GM23248 (cell line): ENCODE measurements at regions not wholly inside any gene's neighbourhood (a gene's known extent, or its start where the extent isn't known, plus 50 kb on each side); places are given as distances from the start of the nearest gene placed in this dataset.

ENCODE experiments used
- DNase-seq: peaks from one replicate; pipeline ENCODE4 v3.0.0-alpha.2; 2015
- H2AFZ ChIP-seq: fragments of 200-600 bp; sonication (generic); 2 replicates; pipeline ENCODE4 v1.6.1; 2016; ENCODE audit warnings: antibody characterized with exemption
- H3F3A ChIP-seq: fragments of 200-600 bp; sonication (generic); 2 replicates; pipeline ENCODE4 v1.6.1; 2016; ENCODE audit warnings: mild to moderate bottlenecking, antibody characterized with exemption, mixed run types; ENCODE audit not compliant: insufficient read depth
- H3K27ac ChIP-seq: fragments of 200-600 bp; sonication (generic); 2 replicates; pipeline ENCODE4 v1.5.1; 2016; ENCODE audit warnings: mild to moderate bottlenecking
- H3K27me3 ChIP-seq: fragments of 200-600 bp; sonication (generic); replicated peaks from 2 replicates; pipeline ENCODE4 v1.6.1; 2016; ENCODE audit warnings: mild to moderate bottlenecking; ENCODE audit not compliant: insufficient read depth
- H3K36me3 ChIP-seq: fragments of 200-600 bp; sonication (generic); 2 replicates; pipeline ENCODE4 v1.6.1; 2016; ENCODE audit warnings: low read depth, mild to moderate bottlenecking
- H3K4me1 ChIP-seq: fragments of 200-600 bp; sonication (generic); 2 replicates; pipeline ENCODE4 v1.6.1; 2016; ENCODE audit warnings: mild to moderate bottlenecking; ENCODE audit not compliant: insufficient read depth
- H3K4me2 ChIP-seq: fragments of 200-600 bp; sonication (generic); one replicate; pipeline ENCODE4 v1.6.1; 2016; ENCODE audit warnings: mild to moderate bottlenecking; ENCODE audit not compliant: unreplicated experiment
- H3K4me3 ChIP-seq: fragments of 200-600 bp; sonication (generic); 2 replicates; pipeline ENCODE4 v1.5.1; 2016; ENCODE audit warnings: mild to moderate bottlenecking
- H3K79me2 ChIP-seq: fragments of 200-600 bp; sonication (generic); 2 replicates; pipeline ENCODE4 v1.6.1; 2016; ENCODE audit warnings: mild to moderate bottlenecking; ENCODE audit not compliant: insufficient read depth
- H3K9ac ChIP-seq: fragments of 200-600 bp; sonication (generic); 2 replicates; pipeline ENCODE4 v1.6.1; 2016; ENCODE audit warnings: mild to moderate bottlenecking
- H3K9me2 ChIP-seq: fragments of 200-600 bp; sonication (generic); 2 replicates; pipeline ENCODE4 v1.6.1; 2016; ENCODE audit warnings: mixed run types, mild to moderate bottlenecking, moderate library complexity; ENCODE audit not compliant: insufficient read depth
- H3K9me3 ChIP-seq: fragments of 200-600 bp; sonication (generic); one replicate; pipeline ENCODE4 v1.6.1; 2017; ENCODE audit warnings: low read depth
- H4K20me1 ChIP-seq: fragments of 200-600 bp; sonication (generic); 2 replicates; pipeline ENCODE4 v1.6.0; 2016; ENCODE audit not compliant: insufficient read depth
- EZH2 ChIP-seq: fragments of 200-600 bp; sonication (generic); IDR thresholded peaks from 2 replicates; pipeline ENCODE4 v1.6.1; 2018; ENCODE audit warnings: antibody characterized with exemption, mild to moderate bottlenecking; ENCODE audit not compliant: insufficient read depth, poor library complexity, severe bottlenecking
- EZH2phosphoT487 ChIP-seq: fragments of 200-600 bp; sonication (generic); IDR thresholded peaks from 2 replicates; pipeline ENCODE4 v1.6.1; 2018; ENCODE audit warnings: antibody characterized with exemption, moderate library complexity, mild to moderate bottlenecking, low read depth; ENCODE audit not compliant: insufficient read depth
- WGBS, 2 experiments: methylation state at CpG; one replicate each; pipeline ENCODE4 v1.1.6; 2015 to 2017; ENCODE audit warnings: low lambda C conversion rate in 2 of 2, low coverage in 1 of 2; ENCODE audit errors: missing lambda C conversion rate in 2 of 2; 5-methylcytosine and 5-hydroxymethylcytosine counted together
- in situ Hi-C: fragments of 300-500 bp; cut with MboI; formaldehyde crosslinking; loops from 2 replicates; pipeline ENCODE4 v1.15.0; 2020

DNA sequence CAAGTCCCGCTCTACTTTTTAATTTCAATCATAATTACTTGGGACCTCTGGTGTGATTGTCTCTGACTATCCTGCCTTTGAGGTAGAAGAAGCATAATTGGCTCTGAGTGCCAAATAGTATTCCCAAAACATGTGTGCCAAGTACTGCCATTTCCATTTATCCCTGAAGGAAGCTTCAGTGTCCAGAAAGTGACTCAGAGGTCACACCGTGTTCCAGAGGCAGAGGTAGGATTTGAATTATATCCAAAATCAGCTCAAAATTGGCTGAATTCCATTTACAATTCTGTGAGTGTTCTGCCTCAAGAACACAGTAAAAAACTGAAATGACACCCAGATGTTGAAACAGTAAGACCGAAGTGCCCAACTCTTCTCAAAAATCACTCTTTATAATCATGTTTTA lies 255.3 kb downstream of the RSL24D1 start:
- H3K4me1 ChIP-seq, result no peaks in the 10 kb centered on the region
- H3K9me2 ChIP-seq, result no peaks in the 10 kb centered on the region
- H3K36me3 ChIP-seq, result no peaks in the 10 kb centered on the region
- no peak overlapping the region for H3K9ac ChIP-seq
- in situ Hi-C loops, result no loop called here
- H3K79me2 ChIP-seq, result no peaks in the 10 kb centered on the region
- no peaks in the 10 kb centered on the region for H4K20me1 ChIP-seq
- no peak for DNase-seq
- H3K27me3 ChIP-seq, result no peaks in the 10 kb centered on the region
- TF ChIP-seq EZH2phosphoT487 (no peak), EZH2 (no peak)
- H3K9me3 ChIP-seq, result no peaks in the 10 kb centered on the region
- no peak overlapping the region for H3K4me2 ChIP-seq
- 10 to 14% methylated on average over 3 of the region's 3 CpGs for WGBS, 2 experiments
- H3K27ac ChIP-seq, result no peak overlapping the region
- no peak overlapping the region for H2AFZ ChIP-seq
- no peaks in the 10 kb centered on the region for H3F3A ChIP-seq
- H3K4me3 ChIP-seq, result no peak overlapping the region

DNA sequence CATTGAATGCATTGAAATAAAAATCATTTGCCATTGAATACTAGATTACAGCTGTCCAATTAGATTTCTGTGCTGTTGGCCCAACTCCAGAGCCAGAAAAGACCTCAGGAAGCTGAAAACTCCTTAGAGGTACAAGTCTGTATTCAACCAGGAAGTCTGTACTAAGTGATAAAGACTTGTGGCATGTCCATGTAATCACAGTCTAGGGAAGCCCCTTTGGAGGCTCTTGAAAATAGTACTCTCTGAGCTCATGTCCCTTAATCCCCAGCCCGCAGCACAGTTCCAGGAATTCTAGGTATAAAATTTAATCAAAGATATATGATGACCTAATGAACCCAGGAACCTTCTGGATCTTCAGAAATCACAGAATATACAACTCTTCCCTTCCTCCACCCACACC lies 279.4 kb downstream of the RSL24D1 start:
- Histone ChIP-seq H3K9me2 (no peaks in the 10 kb centered on the region), H2AFZ (no peak overlapping the region), H3K9me3 (no peaks in the 10 kb centered on the region), H3K27ac (no peak overlapping the region), H4K20me1 (no peaks in the 10 kb centered on the region; the same call in 1 of the 2 replicates), H3K9ac (no peak overlapping the region), H3K79me2 (no peaks in the 10 kb centered on the region), H3F3A (no peaks in the 10 kb centered on the region), H3K4me2 (no peak overlapping the region), H3K27me3 (no peaks in the 10 kb centered on the region), H3K4me1 (no peaks in the 10 kb centered on the region), H3K36me3 (no peaks in the 10 kb centered on the region), H3K4me3 (no peak overlapping the region)
- TF ChIP-seq EZH2, result no peak
- no peak for TF ChIP-seq EZH2phosphoT487
- in situ Hi-C loops, result no loop called here
- no peak for DNase-seq
- WGBS, 2 experiments, result 10 to 14% methylated on average over 1 of the region's 1 CpG

DNA sequence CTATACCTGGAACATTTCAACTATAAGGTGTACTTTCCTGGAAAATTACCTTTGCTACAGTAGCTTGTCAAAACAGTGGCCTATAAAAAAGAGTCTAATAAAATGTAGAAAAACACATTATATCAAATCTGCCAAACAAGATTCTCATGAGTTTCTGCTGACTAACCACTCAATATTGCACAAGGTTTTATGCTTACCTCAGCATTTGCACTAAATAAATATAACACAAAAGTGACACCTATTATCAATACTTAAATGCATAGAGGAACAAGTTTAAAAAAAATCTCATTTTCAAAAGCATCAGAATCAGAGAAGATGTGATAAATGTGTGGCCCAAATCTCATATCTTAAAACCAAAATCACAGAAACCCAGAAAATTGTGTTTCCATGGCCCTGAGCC lies 281.4 kb downstream of the RSL24D1 start:
- H4K20me1 ChIP-seq, result no peaks in the 10 kb centered on the region; the same call in 1 of the 2 replicates
- H3K4me2 ChIP-seq, result no peak overlapping the region
- no peaks in the 10 kb centered on the region for H3F3A ChIP-seq
- H3K9me2 ChIP-seq, result no peaks in the 10 kb centered on the region
- H3K79me2 ChIP-seq, result no peaks in the 10 kb centered on the region
- H3K9me3 ChIP-seq, result no peaks in the 10 kb centered on the region
- no peak overlapping the region for H2AFZ ChIP-seq
- H3K27me3 ChIP-seq, result no peaks in the 10 kb centered on the region
- no peak overlapping the region for H3K4me3 ChIP-seq
- DNase-seq, result no peak
- in situ Hi-C loops, result no loop called here
- no peaks in the 10 kb centered on the region for H3K4me1 ChIP-seq
- H3K27ac ChIP-seq, result no peak overlapping the region
- H3K9ac ChIP-seq, result no peak overlapping the region
- H3K36me3 ChIP-seq, result no peaks in the 10 kb centered on the region
- TF ChIP-seq EZH2, result no peak
- no peak for TF ChIP-seq EZH2phosphoT487

DNA sequence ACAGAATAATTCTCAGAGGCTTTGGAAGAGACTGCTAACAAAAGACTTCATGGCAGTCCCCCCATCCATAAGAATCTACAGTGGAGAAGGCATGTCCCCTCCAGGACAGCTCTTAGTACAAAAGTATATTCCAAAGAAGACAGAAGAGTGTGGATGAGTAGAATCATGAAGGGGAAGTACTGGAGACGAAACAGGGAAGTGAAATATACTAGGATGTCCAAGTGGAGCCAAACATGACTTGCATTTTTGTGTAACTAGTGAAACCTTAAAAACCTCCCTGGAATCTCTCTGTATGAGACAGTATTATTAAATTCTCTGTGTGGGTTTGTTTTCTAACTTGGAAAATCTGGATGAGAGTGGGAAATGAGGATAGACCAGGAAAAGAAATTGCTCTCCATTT lies 312.4 kb downstream of the RSL24D1 start:
- Histone ChIP-seq H3K4me2 (no peak overlapping the region), H3K27me3 (no peaks in the 10 kb centered on the region), H2AFZ (no peak overlapping the region), H3F3A (no peaks in the 10 kb centered on the region), H3K9me2 (no peaks in the 10 kb centered on the region), H3K9ac (no peak overlapping the region), H3K9me3 (no peaks in the 10 kb centered on the region), H3K4me3 (no peak overlapping the region), H3K36me3 (no peaks in the 10 kb centered on the region), H3K27ac (no peak overlapping the region), H3K79me2 (no peaks in the 10 kb centered on the region), H4K20me1 (no peaks in the 10 kb centered on the region), H3K4me1 (no peaks in the 10 kb centered on the region)
- DNase-seq, result no peak
- in situ Hi-C loops, result no loop called here
- 0 to 3% methylated on average over 1 of the region's 1 CpG for WGBS, 2 experiments
- TF ChIP-seq EZH2phosphoT487 (no peak), EZH2 (no peak)

DNA sequence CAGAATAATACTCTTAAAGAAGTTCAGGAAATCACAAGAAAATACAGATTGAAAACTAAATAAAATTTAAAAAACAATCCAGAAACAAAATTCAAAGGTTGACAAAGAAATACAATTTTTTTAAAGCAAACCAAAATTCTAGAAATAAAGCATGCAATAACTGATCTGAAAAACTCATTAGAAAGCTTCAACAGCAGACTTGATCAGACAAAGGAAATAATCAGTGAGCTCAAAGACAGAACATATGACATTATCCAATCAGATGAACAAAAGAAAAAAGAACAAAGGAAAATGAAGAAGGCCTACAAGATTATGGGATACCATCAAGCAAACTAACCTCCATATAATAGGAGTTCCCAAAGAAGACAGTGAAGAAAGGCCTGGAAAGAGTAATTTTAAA lies 336.8 kb downstream of the RSL24D1 start:
- no peaks in the 10 kb centered on the region for H3K9me2 ChIP-seq
- no peaks in the 10 kb centered on the region for H4K20me1 ChIP-seq
- H3K9ac ChIP-seq, result no peak overlapping the region
- H3K79me2 ChIP-seq, result no peaks in the 10 kb centered on the region
- no peaks in the 10 kb centered on the region for H3K36me3 ChIP-seq
- DNase-seq, result no peak
- H3K4me2 ChIP-seq, result no peak overlapping the region
- H3K4me3 ChIP-seq, result no peak overlapping the region
- H3K9me3 ChIP-seq, result no peaks in the 10 kb centered on the region
- H3K27ac ChIP-seq, result no peak overlapping the region
- TF ChIP-seq EZH2, result no peak
- TF ChIP-seq EZH2phosphoT487, result no peak
- no peaks in the 10 kb centered on the region for H3F3A ChIP-seq
- no peaks in the 10 kb centered on the region for H3K4me1 ChIP-seq
- in situ Hi-C loops, result no loop called here
- no peak overlapping the region for H2AFZ ChIP-seq
- no peaks in the 10 kb centered on the region for H3K27me3 ChIP-seq
